ENCODE measurements at regions not wholly inside any gene's neighbourhood (a gene's known extent, or its start where the extent isn't known, plus 50 kb on each side); places are given as distances from the start of the nearest gene placed in this dataset.

DNA sequence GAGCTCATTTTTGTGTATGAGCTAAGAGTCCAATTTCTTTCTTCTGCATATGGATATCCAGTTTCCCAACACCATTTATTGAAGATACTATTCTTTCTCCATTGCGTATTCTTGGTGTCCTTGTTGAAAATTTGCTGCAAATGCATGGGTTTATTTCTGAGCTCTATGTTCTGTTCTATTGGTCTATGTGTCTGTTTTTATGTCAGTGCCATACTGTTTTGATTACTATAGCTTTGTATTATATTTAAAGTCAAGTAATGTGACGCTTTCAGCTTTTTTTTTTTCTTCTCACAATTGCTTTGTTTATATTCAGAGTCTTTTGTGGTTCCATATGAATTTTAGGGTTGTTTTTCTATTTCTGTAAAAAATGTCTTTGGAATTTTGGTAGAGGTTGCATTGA is 247.1 kb upstream of the TBX3 start:
- TF ChIP-seq, protein P1, sequence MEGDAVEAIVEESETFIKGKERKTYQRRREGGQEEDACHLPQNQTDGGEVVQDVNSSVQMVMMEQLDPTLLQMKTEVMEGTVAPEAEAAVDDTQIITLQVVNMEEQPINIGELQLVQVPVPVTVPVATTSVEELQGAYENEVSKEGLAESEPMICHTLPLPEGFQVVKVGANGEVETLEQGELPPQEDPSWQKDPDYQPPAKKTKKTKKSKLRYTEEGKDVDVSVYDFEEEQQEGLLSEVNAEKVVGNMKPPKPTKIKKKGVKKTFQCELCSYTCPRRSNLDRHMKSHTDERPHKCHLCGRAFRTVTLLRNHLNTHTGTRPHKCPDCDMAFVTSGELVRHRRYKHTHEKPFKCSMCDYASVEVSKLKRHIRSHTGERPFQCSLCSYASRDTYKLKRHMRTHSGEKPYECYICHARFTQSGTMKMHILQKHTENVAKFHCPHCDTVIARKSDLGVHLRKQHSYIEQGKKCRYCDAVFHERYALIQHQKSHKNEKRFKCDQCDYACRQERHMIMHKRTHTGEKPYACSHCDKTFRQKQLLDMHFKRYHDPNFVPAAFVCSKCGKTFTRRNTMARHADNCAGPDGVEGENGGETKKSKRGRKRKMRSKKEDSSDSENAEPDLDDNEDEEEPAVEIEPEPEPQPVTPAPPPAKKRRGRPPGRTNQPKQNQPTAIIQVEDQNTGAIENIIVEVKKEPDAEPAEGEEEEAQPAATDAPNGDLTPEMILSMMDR (IDR thresholded peaks at IDR 0.05) = no peak
- H3K9me3 Mint-ChIP-seq = peaks cover 7% of the 10 kb centered on the region
- H3K36me3 Mint-ChIP-seq (ENCODE audit: low read depth) = no peaks in the 10 kb centered on the region
- no peaks in the 10 kb centered on the region for H3K27me3 Mint-ChIP-seq
- no peak overlapping the region for H3K27ac Mint-ChIP-seq
- CTCF ChIA-PET = no interaction called here
- no peaks in the 10 kb centered on the region for H3K4me1 Mint-ChIP-seq
- POLR2A ChIA-PET = no interaction called here
- intact Hi-C loops (cut with micrococcal nuclease) = no loop called here
- no peak for DNase-seq
- no peak for ATAC-seq (ENCODE audit: low read depth)
- no peak overlapping the region for H3K4me3 Mint-ChIP-seq

DNA sequence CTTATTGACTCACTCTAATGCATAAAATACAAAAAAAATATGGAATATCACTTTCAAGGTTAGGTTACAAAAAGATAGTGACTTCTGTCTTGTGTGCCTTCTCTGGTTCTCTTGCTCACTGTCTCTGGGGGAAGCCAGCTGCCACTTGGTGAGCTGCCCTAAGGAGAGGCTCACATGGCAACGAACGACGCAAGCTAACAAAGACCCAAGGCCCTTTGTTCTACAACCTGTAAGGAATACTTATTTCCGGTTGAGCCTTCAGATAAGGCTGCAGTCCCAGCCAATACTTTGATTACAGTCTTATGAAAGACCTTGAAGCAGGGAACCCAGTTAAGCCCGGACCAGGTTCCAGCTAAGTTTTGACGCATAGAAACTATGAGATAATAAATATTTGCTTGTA is 242.4 kb upstream of the TBX3 start:
- no peaks in the 10 kb centered on the region for H3K27me3 Mint-ChIP-seq
- no peaks in the 10 kb centered on the region for H3K4me1 Mint-ChIP-seq
- no peaks in the 10 kb centered on the region for H3K36me3 Mint-ChIP-seq (ENCODE audit: low read depth)
- no peak for ATAC-seq (ENCODE audit: low read depth)
- peaks cover 7% of the 10 kb centered on the region for H3K9me3 Mint-ChIP-seq
- no peak overlapping the region for H3K27ac Mint-ChIP-seq
- POLR2A ChIA-PET = no interaction called here
- no peak overlapping the region for H3K4me3 Mint-ChIP-seq
- intact Hi-C loops (cut with micrococcal nuclease) = no loop called here
- CTCF ChIA-PET = no interaction called here
- TF ChIP-seq, protein P1 (IDR thresholded peaks at IDR 0.05) = no peak
- no peak for DNase-seq

DNA sequence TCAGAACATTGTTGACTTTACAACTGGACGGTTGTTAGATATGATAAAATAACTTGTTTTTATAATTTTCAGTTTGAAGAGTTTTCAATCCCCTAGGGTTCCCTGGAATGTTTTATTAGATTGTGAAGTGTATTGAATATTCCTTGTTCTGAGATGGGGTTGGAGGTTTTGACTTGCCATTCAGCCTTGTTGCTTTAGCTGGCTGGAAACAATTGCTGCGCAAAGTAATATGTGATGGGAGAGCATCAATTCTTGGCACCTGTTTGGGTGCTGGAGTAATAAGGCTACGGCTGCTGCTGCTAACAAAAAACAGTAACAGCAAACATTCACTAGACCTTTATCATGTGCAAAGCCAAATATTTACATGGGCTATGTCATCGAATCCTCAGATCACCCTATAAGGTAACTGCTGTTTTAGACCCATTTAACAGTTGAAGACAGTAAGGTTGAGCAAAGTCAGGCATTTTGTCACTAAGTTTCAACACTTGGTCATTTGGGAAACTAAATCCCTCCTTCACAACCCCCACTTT is 241.0 kb upstream of the TBX3 start:
- CTCF ChIA-PET = no interaction called here
- Mint-ChIP-seq H3K9me3 (no peaks in the 10 kb centered on the region), H3K27ac (no peak overlapping the region), H3K36me3 (ENCODE audit: low read depth) (no peaks in the 10 kb centered on the region), H3K27me3 (no peaks in the 10 kb centered on the region), H3K4me3 (no peak overlapping the region), H3K4me1 (no peaks in the 10 kb centered on the region)
- ATAC-seq (ENCODE audit: low read depth) (no peak), DNase-seq (no peak)
- intact Hi-C loops (cut with micrococcal nuclease) = no loop called here
- POLR2A ChIA-PET = no interaction called here
- TF ChIP-seq, protein P1 (IDR thresholded peaks at IDR 0.05) = no peak

DNA sequence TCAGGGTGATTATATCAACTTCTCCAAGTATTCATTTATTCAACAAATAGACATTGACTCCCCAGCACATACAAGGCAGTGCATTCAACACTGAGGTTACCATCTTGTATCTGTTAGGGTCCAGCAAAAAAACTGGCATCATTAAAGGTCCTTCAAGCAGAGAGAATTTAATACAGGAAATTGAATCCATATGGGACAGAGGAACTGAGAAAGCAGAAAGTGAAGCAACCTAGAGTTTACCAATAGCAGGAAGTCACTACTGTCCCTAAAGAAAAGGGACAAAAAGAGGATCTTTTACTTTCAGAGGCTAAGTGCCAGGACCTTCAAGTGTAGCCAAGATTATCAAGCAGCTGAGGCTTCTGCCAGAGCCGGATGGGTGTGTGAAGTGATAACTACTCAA is 237.8 kb upstream of the TBX3 start:
- Mint-ChIP-seq H3K27me3 (no peaks in the 10 kb centered on the region), H3K4me3 (no peak overlapping the region), H3K36me3 (ENCODE audit: low read depth) (no peaks in the 10 kb centered on the region), H3K27ac (no peak overlapping the region), H3K4me1 (no peaks in the 10 kb centered on the region), H3K9me3 (no peaks in the 10 kb centered on the region)
- CTCF ChIA-PET = no interaction called here
- DNase-seq (no peak), ATAC-seq (ENCODE audit: low read depth) (no peak)
- TF ChIP-seq, protein P1 (IDR thresholded peaks at IDR 0.05) = no peak
- intact Hi-C loops (cut with micrococcal nuclease) = no loop called here
- POLR2A ChIA-PET = no interaction called here

DNA sequence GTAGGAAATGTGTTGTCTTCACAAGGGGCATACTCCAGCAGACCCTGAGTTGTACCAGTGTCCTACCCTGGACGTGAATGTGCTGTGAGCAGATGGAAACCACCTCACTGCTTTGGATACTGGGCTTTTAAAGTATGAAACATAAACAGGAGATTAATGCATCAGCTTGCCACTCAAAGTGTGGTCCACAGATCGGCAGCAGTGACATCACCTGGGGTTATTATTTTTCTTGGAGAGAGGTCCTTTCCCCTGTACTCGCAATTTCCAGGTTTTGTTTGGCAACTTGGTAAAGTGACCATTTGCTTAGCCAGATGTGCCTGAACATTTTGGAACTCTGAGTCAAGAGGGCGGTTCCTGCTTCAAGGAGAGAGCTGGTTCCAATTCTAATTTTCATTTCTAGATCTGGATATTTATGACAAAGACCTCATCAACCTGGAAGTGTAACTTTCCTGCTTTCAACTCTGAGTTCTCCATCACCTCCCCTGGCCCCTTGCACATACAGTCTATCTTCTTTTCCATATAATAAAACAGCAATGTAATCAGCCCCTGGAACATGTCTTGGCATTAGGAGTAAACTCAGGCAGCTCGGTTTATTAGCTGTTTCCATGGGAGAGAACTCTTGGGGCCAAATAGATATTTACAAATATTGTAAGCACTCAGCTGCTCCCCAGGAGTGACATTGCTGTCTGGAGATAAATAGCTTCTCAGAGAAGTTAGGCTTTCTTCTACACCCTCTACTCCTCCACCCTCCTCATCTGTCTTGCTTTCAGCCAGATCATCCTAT is 237.0 kb upstream of the TBX3 start:
- POLR2A ChIA-PET = no interaction called here
- intact Hi-C loops (cut with micrococcal nuclease) = no loop called here
- Mint-ChIP-seq H3K4me1 (no peaks in the 10 kb centered on the region), H3K27me3 (no peaks in the 10 kb centered on the region), H3K9me3 (no peaks in the 10 kb centered on the region), H3K4me3 (no peak overlapping the region), H3K27ac (no peak overlapping the region), H3K36me3 (ENCODE audit: low read depth) (no peaks in the 10 kb centered on the region)
- ATAC-seq (ENCODE audit: low read depth) (no peak), DNase-seq (no peak)
- CTCF ChIA-PET = no interaction called here
- TF ChIP-seq, protein P1 (IDR thresholded peaks at IDR 0.05) = no peak

Data from activated B cell treated with CpG ODN at 0.5 μM for 24 hours (primary cell).